DND-41 (cell line): ENCODE measurements at regions not wholly inside any gene's neighbourhood (a gene's known extent, or its start where the extent isn't known, plus 50 kb on each side); places are given as distances from the start of the nearest gene placed in this dataset.

ENCODE experiments used
- CTCF ChIP-seq: IDR thresholded peaks from 2 replicates; pipeline ENCODE4 v1.5.1; 2012; ENCODE audit warnings: borderline replicate concordance, low read length, moderate library complexity, mild to moderate bottlenecking; ENCODE audit not compliant: poor library complexity, severe bottlenecking; ENCODE audit errors: extremely low read depth
- EZH2 ChIP-seq: IDR thresholded peaks from 3 replicates; pipeline ENCODE4 v1.6.1; 2012; ENCODE audit warnings: borderline replicate concordance, low read depth, mild to moderate bottlenecking, moderate library complexity, low read length, inconsistent platforms; ENCODE audit not compliant: severe bottlenecking

GRCh38 chr2:48109491-48110204 is 203.3 kb upstream of the FBXO11 start:
- TF ChIP-seq CTCF = no peak
- TF ChIP-seq EZH2 = no peak
